Spinal cord (tissue), 9 donors: ENCODE measurements at regions not wholly inside any gene's neighbourhood (a gene's known extent, or its start where the extent isn't known, plus 50 kb on each side); places are given as distances from the start of the nearest gene placed in this dataset.

ENCODE experiments used
- DNase-seq, 6 donors: peaks; one replicate each; pipeline versions ENCODE4 v3.0.0 to v3.0.0-alpha.2; 2013 to 2015; ENCODE audit warnings: low spot score in 6 of 6, low read depth in 4 of 6
- H3K27ac ChIP-seq: one replicate; pipeline ENCODE4 v1.5.1; 2013; ENCODE audit warnings: low read depth, low read length, control low read depth
- H3K27me3 ChIP-seq: one replicate; pipeline ENCODE4 v1.6.1; 2013; ENCODE audit warnings: low read length; ENCODE audit not compliant: control insufficient read depth, insufficient read depth
- H3K36me3 ChIP-seq: one replicate; pipeline ENCODE4 v1.6.1; 2013; ENCODE audit warnings: low read length; ENCODE audit not compliant: control insufficient read depth, insufficient read depth
- H3K4me1 ChIP-seq: one replicate; pipeline ENCODE4 v1.6.1; 2013; ENCODE audit warnings: low read length; ENCODE audit not compliant: control insufficient read depth, insufficient read depth
- H3K4me3 ChIP-seq: one replicate; pipeline ENCODE4 v1.5.1; 2013; ENCODE audit warnings: low read depth, low read length, control low read depth
- H3K9me3 ChIP-seq: one replicate; pipeline ENCODE4 v1.6.1; 2013; ENCODE audit warnings: low read length; ENCODE audit not compliant: control insufficient read depth, insufficient read depth
- WGBS: methylation state at CpG from one replicate; pipeline ENCODE4 v1.1.5; 2013; ENCODE audit warnings: missing lambda C conversion rate; ENCODE audit not compliant: insufficient coverage; 5-methylcytosine and 5-hydroxymethylcytosine counted together
- donor health status: healthy.

DNA sequence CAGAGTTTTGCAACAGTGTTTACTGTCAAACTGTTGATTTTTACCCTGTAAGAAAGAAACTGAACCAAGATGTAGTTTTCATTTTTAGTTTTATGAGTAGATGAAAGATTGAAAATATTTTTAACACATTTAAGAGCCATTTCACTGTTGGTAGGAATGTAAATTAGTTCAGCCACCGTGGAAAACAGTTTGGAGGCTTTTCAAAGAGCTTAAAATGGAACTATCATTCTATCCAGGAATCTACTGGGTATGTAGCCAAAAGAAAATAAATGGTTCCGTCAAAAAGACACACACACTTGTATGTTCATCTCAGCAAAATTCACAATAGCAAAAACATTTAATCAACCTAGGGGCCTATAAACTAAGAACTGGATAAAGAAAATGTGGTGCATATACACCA lies 729.8 kb upstream of the CDH7 start:
- H3K4me3 ChIP-seq: no peak overlapping the region
- no CpG with 5 or more reads among the region's 2 CpGs for WGBS
- no peaks in the 10 kb centered on the region for H3K27me3 ChIP-seq
- H3K4me1 ChIP-seq: no peaks in the 10 kb centered on the region
- DNase-seq: peak in 1 of 6 donors; percentile 71
- no peaks in the 10 kb centered on the region for H3K36me3 ChIP-seq
- H3K9me3 ChIP-seq: no peaks in the 10 kb centered on the region
- no peak overlapping the region for H3K27ac ChIP-seq

DNA sequence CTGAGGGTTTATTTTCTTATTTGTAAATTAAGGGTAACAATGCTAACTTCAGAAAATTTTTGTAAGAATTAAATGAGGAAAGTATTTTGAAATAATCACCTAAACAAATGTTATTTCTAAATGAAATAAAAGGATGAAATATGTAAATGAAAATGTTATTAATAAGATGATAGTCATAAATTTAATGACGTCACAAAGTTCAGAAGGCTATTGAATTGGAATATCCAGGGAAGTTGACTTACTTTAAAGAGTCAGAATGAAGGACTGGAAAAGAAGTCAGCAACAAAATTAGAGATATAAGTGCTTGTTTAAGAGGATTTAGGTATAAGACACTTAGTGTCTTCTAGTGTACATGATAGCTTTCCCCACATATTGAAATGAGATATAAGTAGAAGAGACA lies 732.6 kb upstream of the CDH7 start:
- Histone ChIP-seq H3K9me3 (no peaks in the 10 kb centered on the region), H3K4me1 (no peaks in the 10 kb centered on the region), H3K27me3 (no peaks in the 10 kb centered on the region), H3K36me3 (no peaks in the 10 kb centered on the region), H3K4me3 (no peak overlapping the region), H3K27ac (no peak overlapping the region)
- DNase-seq: no peak
- no CpG with 5 or more reads among the region's 1 CpG for WGBS

DNA sequence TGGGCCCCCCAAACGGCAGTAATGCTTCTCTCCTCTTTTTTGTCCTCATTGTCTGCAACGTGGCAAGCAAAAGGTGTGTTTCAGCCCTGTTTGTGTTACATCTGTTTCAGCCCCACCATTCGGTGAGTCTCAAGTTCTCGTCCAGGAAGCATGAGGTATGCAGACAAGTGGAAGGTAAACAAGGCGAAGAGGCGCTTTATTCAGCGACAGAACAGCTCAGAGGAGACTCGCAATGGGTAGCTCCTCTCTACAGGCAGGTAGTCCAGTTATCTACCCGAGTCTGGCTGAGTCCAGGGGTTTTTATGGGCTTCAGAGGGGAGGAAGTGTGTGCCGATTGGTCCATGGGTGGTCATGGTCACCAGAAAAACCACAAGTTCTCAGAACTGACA lies 733.4 kb upstream of the CDH7 start:
- no peak overlapping the region for H3K27ac ChIP-seq
- H3K36me3 ChIP-seq: no peaks in the 10 kb centered on the region
- WGBS: 97% methylated on average over 10 of the region's 10 CpGs
- H3K9me3 ChIP-seq: no peaks in the 10 kb centered on the region
- H3K4me1 ChIP-seq: no peaks in the 10 kb centered on the region
- no peak for DNase-seq
- H3K27me3 ChIP-seq: no peaks in the 10 kb centered on the region
- no peak overlapping the region for H3K4me3 ChIP-seq

DNA sequence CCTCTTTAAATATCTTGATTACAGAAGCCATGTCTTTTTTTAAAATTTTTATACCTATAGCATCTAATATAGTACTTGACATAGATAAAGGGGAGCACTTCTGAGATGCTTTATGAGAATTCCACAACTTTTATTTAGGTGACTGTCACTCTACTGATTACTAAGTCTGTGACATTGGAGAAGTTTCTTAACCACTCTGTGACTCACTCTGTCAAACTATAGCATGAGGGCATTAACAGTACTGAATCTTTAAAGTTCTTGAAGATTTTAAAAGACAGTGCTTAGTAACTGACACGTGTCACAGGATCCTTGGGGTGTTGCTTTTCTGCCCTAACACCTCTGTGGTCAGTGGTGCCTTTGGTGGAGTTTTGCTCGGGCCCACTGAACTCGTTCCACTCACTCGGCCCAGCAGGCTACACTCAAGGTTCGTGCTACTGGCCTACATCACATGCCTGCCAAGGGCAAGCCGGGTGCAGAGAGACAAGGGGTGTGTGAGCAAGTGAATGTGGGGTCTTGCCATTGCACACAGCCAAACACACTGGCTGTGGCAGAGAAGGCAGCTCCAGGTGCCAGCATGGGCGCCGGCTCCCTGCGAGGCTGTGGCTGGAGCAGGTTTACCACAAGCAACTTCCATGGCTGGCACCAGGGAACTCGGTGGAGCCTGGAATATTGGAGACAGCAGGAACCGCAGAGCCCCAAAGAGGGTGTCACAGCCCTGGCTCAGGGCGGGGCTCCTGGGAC lies 734.0 kb upstream of the CDH7 start:
- Histone ChIP-seq H3K9me3 (no peaks in the 10 kb centered on the region), H3K27ac (no peak overlapping the region), H3K36me3 (no peaks in the 10 kb centered on the region), H3K4me3 (no peak overlapping the region), H3K4me1 (no peaks in the 10 kb centered on the region), H3K27me3 (no peaks in the 10 kb centered on the region)
- no peak for DNase-seq
- WGBS: 92% methylated on average over 12 of the region's 12 CpGs

DNA sequence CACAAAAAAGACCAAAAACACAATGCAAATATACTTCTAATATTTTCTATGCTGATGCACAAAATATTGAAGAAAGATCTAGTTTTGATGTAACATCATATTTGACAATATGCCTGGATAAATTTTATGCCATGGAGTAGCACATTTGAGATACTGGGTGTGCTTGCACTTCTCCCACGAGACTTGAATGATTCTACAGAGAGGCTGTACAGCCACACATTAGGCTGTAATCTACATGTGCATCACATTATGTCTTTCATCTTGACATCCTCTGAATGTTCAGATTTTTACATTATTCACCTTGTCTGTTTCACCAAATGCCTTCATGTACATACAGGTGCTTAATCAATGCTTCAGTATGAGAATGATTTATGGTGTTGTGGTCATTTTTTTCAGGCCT lies 756.4 kb upstream of the CDH7 start:
- no peak for DNase-seq
- WGBS: 100% methylated on average over 1 of the region's 1 CpG
- Histone ChIP-seq H3K36me3 (no peaks in the 10 kb centered on the region), H3K9me3 (no peaks in the 10 kb centered on the region), H3K27ac (no peak overlapping the region), H3K27me3 (no peaks in the 10 kb centered on the region), H3K4me3 (no peak overlapping the region), H3K4me1 (no peaks in the 10 kb centered on the region)

DNA sequence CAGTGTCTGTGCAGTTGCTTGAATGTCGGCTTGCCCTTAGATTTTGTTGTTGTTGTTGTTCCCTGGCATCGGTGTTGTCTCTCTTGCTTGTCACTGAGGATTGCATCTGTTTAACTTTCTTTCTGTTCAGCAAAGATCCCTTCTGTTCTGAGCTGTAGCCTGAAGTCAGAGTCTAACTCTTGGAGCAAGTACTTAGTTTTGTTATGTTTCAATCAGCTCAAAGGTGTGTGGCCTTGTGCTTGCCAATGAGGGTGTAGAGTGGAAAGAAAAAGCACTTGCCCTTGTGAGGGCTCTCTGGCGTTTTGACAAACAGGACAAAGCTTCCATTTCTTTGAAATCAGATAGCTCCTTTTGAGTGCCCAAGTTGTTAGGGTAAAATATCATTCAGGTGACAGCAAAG lies 757.1 kb upstream of the CDH7 start:
- Histone ChIP-seq H3K4me1 (no peaks in the 10 kb centered on the region), H3K9me3 (no peaks in the 10 kb centered on the region), H3K4me3 (no peak overlapping the region), H3K27ac (no peak overlapping the region), H3K36me3 (no peaks in the 10 kb centered on the region), H3K27me3 (no peaks in the 10 kb centered on the region)
- DNase-seq: no peak
- 44% methylated on average over 3 of the region's 3 CpGs for WGBS

DNA sequence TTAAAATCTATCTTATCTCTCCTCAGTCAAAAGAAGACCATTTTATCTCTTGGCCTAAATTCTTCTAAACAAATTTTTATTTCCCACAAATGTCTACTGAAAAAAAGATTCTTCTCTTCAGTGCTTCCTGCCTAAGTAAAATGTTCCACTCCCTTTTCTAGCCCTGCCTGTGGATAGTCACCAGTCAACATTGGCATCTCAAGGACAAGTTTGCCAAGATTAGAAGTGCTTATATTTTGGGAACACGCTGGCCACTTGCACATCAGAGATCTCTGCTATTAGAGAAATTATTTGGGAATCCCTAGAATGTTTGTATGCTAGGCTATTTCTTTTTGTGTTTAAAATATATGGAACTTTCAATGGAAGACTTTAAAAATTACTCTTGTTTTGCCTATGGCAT lies 758.2 kb upstream of the CDH7 start:
- Histone ChIP-seq H3K27ac (no peak overlapping the region), H3K9me3 (no peaks in the 10 kb centered on the region), H3K4me3 (no peak overlapping the region), H3K4me1 (no peaks in the 10 kb centered on the region), H3K36me3 (no peaks in the 10 kb centered on the region), H3K27me3 (no peaks in the 10 kb centered on the region)
- DNase-seq: no peak
- WGBS: no CpG with 5 or more reads among the region's 1 CpG

DNA sequence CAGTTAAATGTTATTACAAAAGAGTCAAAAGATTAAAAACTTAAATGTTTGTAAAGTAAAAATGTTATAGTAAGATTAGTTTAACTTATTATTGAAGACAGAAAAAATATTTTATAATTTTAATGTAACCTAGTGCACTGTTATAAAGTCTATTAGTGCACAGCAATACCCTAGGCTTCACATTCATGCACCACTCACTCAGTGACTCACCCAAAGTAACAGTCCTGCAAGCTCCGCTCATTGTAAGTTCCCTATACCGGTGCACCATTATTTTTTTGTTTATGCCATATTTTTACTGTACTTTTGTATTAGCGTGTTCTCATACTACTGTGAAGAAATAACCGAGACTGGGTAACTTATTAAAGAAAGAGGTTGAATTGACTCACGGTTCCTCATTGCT lies 759.7 kb upstream of the CDH7 start:
- H3K27ac ChIP-seq: no peak overlapping the region
- no peaks in the 10 kb centered on the region for H3K36me3 ChIP-seq
- H3K9me3 ChIP-seq: no peaks in the 10 kb centered on the region
- WGBS: 89% methylated on average over 3 of the region's 5 CpGs
- no peak for DNase-seq
- no peaks in the 10 kb centered on the region for H3K27me3 ChIP-seq
- H3K4me3 ChIP-seq: no peak overlapping the region
- H3K4me1 ChIP-seq: no peaks in the 10 kb centered on the region

DNA sequence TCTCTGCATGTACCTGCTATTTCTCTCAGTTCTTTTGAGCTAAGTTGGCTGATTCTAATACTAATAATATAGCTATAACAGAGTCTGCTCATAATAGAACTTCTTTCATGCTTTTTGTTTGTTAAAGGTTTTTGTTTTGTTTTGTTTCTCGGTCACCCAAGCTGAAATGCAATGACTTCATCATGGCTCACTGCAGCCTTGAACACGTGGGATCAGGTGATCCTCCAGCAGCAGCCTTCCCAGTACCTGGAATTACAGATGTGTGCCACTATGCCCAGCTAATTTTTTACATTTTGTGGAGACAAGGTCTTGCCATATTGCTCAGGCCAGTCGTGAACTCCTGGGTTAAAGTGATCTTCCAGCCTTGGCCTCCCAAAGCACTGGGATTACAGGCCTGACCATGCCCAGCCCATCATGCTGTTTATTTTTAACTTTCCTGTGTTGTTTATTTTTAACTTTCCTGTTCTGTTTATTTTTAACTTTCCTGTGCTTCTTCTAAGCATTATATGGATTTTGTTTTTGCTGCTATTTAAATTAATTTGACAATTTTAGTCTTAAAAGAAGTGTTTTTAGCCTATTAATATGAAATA lies 763.8 kb upstream of the CDH7 start:
- H3K4me3 ChIP-seq: no peak overlapping the region
- H3K27ac ChIP-seq: no peak overlapping the region
- WGBS: 75% methylated on average over 3 of the region's 3 CpGs
- H3K27me3 ChIP-seq: no peaks in the 10 kb centered on the region
- H3K4me1 ChIP-seq: no peaks in the 10 kb centered on the region
- H3K9me3 ChIP-seq: no peaks in the 10 kb centered on the region
- no peak for DNase-seq
- no peaks in the 10 kb centered on the region for H3K36me3 ChIP-seq

DNA sequence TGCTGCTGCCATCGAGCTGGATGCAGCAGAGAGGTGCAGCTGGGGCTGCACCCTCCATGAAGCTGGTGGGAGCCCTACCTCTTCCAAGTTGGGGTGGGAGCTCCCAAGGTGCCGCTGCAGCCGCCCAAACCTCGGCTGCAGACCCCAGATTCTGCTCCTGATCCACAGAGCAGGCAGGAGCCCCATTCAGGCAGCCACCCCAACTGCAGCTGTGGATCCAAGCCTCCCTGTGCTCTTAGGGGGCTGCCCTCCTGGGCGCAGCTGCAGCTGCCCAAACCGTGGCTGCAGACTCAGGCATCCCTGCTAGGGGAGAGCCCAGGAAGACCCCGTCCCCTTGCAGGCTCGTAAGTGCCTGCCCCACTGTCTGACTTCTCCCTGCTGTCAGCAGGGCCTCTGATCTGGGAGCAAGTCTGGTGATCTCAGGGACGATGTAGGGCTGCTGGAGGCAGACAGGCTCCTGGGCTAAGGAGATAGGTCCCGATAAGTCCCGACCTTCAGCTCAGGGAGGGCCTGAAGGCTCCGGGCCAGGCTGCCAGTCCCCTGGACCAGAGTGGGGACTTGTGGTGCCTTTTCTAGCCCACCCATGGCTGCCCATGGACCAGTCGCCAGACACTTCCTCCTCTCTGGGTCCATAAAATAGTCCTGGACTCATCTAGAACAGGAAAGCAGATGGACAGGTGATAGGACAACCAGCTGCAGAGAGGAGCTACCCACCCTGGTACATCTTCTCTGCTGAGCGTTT lies 767.1 kb upstream of the CDH7 start:
- Histone ChIP-seq H3K4me1 (no peaks in the 10 kb centered on the region), H3K36me3 (no peaks in the 10 kb centered on the region), H3K4me3 (no peak overlapping the region), H3K27ac (no peak overlapping the region), H3K9me3 (no peaks in the 10 kb centered on the region), H3K27me3 (no peaks in the 10 kb centered on the region)
- no peak for DNase-seq
- 96% methylated on average over 14 of the region's 14 CpGs for WGBS
